ENCODE measurements at regions not wholly inside any gene's neighbourhood (a gene's known extent, or its start where the extent isn't known, plus 50 kb on each side); places are given as distances from the start of the nearest gene placed in this dataset.

DNA sequence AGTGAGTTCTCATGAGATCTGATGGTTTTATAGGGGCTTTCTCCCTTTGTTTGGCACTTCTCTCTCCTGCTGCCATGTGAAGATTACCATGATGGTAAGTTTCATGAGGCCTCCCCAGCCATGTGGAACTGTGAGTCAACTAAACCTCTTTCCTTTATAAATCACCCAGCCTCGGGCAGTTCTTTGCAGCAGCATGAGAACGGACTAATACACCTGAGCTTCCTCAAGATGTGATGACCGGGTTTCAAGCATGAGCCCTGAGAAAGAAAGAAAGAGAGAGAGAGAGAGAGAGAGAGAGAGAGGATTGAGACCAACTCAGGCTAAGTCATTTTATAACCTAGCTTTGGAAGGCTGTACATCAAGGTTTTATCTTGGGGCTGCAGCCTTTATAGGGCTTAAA is 167.7 kb upstream of the SERPINE2 start:
- TF ChIP-seq, protein P1, sequence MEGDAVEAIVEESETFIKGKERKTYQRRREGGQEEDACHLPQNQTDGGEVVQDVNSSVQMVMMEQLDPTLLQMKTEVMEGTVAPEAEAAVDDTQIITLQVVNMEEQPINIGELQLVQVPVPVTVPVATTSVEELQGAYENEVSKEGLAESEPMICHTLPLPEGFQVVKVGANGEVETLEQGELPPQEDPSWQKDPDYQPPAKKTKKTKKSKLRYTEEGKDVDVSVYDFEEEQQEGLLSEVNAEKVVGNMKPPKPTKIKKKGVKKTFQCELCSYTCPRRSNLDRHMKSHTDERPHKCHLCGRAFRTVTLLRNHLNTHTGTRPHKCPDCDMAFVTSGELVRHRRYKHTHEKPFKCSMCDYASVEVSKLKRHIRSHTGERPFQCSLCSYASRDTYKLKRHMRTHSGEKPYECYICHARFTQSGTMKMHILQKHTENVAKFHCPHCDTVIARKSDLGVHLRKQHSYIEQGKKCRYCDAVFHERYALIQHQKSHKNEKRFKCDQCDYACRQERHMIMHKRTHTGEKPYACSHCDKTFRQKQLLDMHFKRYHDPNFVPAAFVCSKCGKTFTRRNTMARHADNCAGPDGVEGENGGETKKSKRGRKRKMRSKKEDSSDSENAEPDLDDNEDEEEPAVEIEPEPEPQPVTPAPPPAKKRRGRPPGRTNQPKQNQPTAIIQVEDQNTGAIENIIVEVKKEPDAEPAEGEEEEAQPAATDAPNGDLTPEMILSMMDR (IDR thresholded peaks at IDR 0.05): no peak
- Histone ChIP-seq H3K4me1 (no peaks in the 10 kb centered on the region), H3K9me3 (no peaks in the 10 kb centered on the region), H3K27ac (no peak overlapping the region), H3K27me3 (peaks cover 0 to 3% (median 0%) of the 10 kb centered on the region in 7 donors), H3K4me3 (no peak overlapping the region), H3K36me3 (no peaks in the 10 kb centered on the region)
- 88 to 90% methylated on average over 3 of the region's 3 CpGs for WGBS, 2 donors
- intact Hi-C loops (cut with DNase I): no loop called here
- no peak for DNase-seq
- ATAC-seq: no peak

DNA sequence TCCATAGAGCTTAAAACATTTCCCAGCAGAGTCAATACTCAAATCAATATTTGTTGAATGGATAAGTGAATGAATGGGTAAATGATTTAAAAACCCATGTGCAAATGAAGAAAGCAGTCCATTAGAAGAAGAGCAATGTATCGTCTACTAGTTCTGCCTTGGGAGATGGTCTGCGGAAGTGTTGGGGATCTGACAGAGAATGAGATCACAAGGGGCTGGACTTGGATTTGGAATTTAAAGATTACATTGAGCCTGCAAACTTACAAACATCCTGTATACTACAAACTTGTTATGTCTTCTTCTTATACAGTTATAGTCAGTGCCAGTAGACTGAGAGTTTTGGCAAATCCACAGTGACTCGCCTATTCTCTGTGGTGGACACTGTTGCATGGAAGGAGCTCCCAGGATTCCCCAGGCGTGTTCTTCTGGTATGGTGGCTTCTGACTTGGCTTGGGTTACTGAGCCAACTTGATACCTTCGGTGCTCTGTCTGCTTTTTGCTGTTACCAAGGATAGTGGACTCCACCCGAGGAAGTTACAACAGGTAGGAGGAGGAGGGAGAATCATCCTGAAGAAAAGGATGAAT is 163.3 kb upstream of the SERPINE2 start:
- no peaks in the 10 kb centered on the region for H3K36me3 ChIP-seq
- H3K27me3 ChIP-seq: peaks cover 0 to 3% (median 0%) of the 10 kb centered on the region in 7 donors
- no peak for ATAC-seq
- intact Hi-C loops (cut with DNase I): no loop called here
- no peak for DNase-seq
- no peaks in the 10 kb centered on the region for H3K4me1 ChIP-seq
- no peak overlapping the region for H3K27ac ChIP-seq
- 80 to 83% methylated on average over 6 of the region's 6 CpGs for WGBS, 2 donors
- TF ChIP-seq, protein P1 (IDR thresholded peaks at IDR 0.05): no peak
- no peaks in the 10 kb centered on the region for H3K9me3 ChIP-seq
- H3K4me3 ChIP-seq: no peak overlapping the region

DNA sequence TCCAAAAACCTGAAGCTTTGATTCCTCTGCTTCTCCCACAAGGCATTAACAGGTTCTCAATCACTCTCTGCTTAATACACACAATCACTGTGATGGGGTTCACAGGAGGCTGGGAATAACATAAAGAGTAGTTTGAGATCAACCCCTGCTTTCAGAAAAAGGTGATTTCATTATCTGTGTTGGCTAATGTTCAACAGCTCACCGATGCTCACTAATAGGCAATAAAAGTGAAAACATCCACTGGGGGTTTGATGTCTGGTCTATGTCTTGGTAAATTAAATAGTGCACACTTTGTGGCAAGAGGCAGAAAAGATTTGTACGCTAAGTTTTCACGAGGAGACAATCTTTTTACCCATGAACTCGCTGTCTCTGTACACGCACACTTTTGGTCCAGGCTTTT is 159.3 kb upstream of the SERPINE2 start:
- no peaks in the 10 kb centered on the region for H3K36me3 ChIP-seq
- H3K27ac ChIP-seq: no peak overlapping the region
- DNase-seq (no peak), ATAC-seq (no peak)
- intact Hi-C loops (cut with DNase I): no loop called here
- peaks cover 0 to 12% (median 0%) of the 10 kb centered on the region in 11 donors for H3K9me3 ChIP-seq
- WGBS, 2 donors: 86 to 88% methylated on average over 5 of the region's 5 CpGs
- H3K27me3 ChIP-seq: peaks cover 0 to 7% (median 0%) of the 10 kb centered on the region in 7 donors
- H3K4me3 ChIP-seq: no peak overlapping the region
- H3K4me1 ChIP-seq: peaks cover 0 to 4% (median 0%) of the 10 kb centered on the region in 9 donors
- TF ChIP-seq, protein P1 (IDR thresholded peaks at IDR 0.05): no peak

DNA sequence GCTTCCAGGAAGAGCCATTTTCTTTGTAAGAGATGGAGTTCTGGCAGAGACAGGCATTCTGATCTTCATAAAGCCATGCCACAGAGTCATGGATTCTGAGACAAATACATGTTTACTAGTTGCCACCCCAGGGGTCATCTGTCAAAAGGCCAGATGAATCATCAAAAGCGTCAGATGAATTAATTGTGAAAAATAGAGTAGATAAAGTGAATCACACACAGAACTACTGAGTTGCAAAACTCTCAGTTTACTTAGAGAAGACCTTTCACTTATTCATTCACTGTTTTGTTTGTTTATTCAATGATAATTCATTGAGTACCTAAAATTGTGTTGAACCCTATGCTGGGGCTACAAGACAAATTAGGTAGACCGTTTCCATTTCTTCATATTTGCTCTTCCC is 157.7 kb upstream of the SERPINE2 start:
- Histone ChIP-seq H3K27ac (peak overlapping the region in 3 of 10 donors; percentile 8 to 62 (median 36)), H3K4me3 (no peak overlapping the region), H3K36me3 (no peaks in the 10 kb centered on the region), H3K9me3 (peaks cover 0 to 20% (median 0%) of the 10 kb centered on the region in 11 donors), H3K27me3 (peaks cover 0 to 7% (median 0%) of the 10 kb centered on the region in 7 donors), H3K4me1 (peaks cover 0 to 4% (median 0%) of the 10 kb centered on the region in 9 donors)
- ATAC-seq (no peak), DNase-seq (no peak)
- 77 to 83% methylated on average over 2 of the region's 2 CpGs for WGBS, 2 donors
- intact Hi-C loops (cut with DNase I): no loop called here
- TF ChIP-seq, protein P1 (IDR thresholded peaks at IDR 0.05): no peak
